ENCODE measurements at regions not wholly inside any gene's neighbourhood (a gene's known extent, or its start where the extent isn't known, plus 50 kb on each side); places are given as distances from the start of the nearest gene placed in this dataset.
"Not testable (repeated sequence)": the region's sequence is repeated elsewhere in the genome, so short reads cannot be mapped to it uniquely, and the experiment has no call there.

DNA sequence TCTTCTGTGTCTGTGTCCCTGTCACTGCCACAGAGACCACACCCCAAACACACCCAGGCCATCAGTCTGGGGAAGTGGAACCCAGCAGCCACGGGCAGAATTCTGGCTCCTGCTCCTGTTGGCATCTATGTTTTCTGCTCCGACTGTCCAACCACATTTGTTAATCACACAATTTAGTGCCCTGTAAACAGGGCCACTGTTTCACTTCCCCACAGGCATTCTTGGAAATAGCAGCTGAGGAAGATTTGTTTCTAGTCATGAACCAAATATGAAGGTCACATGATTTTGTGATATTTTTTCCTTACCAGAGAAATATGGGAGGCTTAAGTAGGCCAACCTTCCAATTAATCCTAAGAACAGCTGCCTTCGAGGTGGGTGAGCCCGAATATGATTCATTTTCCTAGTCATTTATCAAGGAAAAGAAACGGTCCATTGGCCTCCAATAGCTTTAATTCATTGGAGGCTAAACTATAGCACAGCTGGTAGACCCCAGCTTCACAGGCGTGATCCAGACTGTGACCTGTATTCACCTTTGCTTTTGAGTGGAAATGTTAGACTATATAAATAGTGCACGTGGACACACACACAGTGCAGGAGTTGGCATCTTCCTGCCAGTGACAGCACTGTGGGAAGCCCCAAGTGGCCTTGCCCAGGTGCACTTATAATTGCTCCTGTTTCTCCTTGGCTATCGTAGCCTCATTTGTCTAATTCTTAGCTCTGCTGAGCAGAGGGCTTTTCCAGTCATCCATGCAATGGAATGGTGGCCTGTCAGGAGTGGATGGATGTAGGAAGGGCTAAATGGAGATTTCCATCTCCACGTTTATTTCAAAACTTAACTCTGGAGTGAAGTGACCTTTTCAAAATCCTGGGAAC is 267.9 kb downstream of the LPIN1 start:
- Histone ChIP-seq H3K27ac (no peak overlapping the region), H3K4me1 (replicated peaks) (peaks cover 15% of the 10 kb centered on the region), H3K36me3 (no peaks in the 10 kb centered on the region), H3K4me3 (no peak overlapping the region), H3K9me3 (replicated peaks) (no peaks in the 10 kb centered on the region), H3K27me3 (replicated peaks) (no peaks in the 10 kb centered on the region)
- no peak for DNase-seq (ENCODE audit: low read depth in 1 of 2, low spot score in 2 of 2)

- peaks cover 9% of the 10 kb centered on the region for H3K9me3 ChIP-seq (replicated peaks)
- no peak for DNase-seq (ENCODE audit: low read depth in 1 of 2, low spot score in 2 of 2)
- H3K4me1 ChIP-seq (replicated peaks), result peaks cover 11% of the 10 kb centered on the region
- H3K4me3 ChIP-seq, result no peak overlapping the region
- no peak overlapping the region for H3K27ac ChIP-seq
- no peaks in the 10 kb centered on the region for H3K27me3 ChIP-seq (replicated peaks)
- H3K36me3 ChIP-seq, result no peaks in the 10 kb centered on the region
Observed at GRCh38 chr2:12017499-12018157, 271.2 kb downstream of the LPIN1 start.

DNA sequence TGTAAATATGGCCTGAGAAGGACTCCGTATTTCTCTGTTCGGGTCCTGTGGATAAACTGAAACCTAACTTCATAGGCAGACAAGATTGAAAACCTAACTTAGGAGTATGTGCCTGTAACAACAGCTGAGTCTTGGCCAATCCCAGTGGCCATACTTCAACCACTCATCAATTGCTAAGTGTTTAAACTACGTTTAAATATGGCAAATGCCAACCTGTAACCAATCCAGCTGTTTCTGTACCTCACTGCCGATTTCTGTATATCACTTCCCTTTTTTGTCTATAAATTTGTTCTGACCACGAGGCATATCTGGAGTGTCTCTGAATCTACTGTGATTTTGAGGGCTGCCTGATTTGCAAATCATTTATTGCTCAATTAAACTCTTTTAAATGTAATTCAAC is 272.3 kb downstream of the LPIN1 start:
- not testable (repeated sequence) for H3K27ac ChIP-seq; H3K9me3 ChIP-seq (replicated peaks); H3K27me3 ChIP-seq (replicated peaks); H3K4me3 ChIP-seq; DNase-seq (ENCODE audit: low read depth in 1 of 2, low spot score in 2 of 2); H3K36me3 ChIP-seq
- H3K4me1 ChIP-seq (replicated peaks), result peaks cover 12% of the 10 kb centered on the region

GRCh38 chr2:12020833-12021469 is 274.5 kb downstream of the LPIN1 start:
- H3K4me3 ChIP-seq, result no peak overlapping the region
- DNase-seq (ENCODE audit: low read depth in 1 of 2, low spot score in 2 of 2), result no peak
- H3K9me3 ChIP-seq (replicated peaks), result peaks cover 9% of the 10 kb centered on the region
- peaks cover 9% of the 10 kb centered on the region for H3K4me1 ChIP-seq (replicated peaks)
- H3K27ac ChIP-seq, result no peak overlapping the region
- H3K36me3 ChIP-seq, result no peaks in the 10 kb centered on the region
- H3K27me3 ChIP-seq (replicated peaks), result no peaks in the 10 kb centered on the region

- 0 out of 2 replicates have a peak overlapping the region, but pooled peaks have one; percentile 29 for H3K27ac ChIP-seq
Observed at GRCh38 chr2:12024197-12024907, 277.9 kb downstream of the LPIN1 start.

GRCh38 chr2:12027136-12027535 is 280.7 kb downstream of the LPIN1 start:
- H3K36me3 ChIP-seq, result no peaks in the 10 kb centered on the region
- peaks cover 14% of the 10 kb centered on the region for H3K4me1 ChIP-seq (replicated peaks)
- DNase-seq (ENCODE audit: low read depth in 1 of 2, low spot score in 2 of 2), result no peak
- H3K9me3 ChIP-seq (replicated peaks), result no peaks in the 10 kb centered on the region
- no peak overlapping the region for H3K4me3 ChIP-seq
- no peaks in the 10 kb centered on the region for H3K27me3 ChIP-seq (replicated peaks)
- H3K27ac ChIP-seq, result no peak overlapping the region

More at GRCh38 chr2:12024197-12024907, 277.9 kb downstream of the LPIN1 start:
- H3K9me3 ChIP-seq (replicated peaks); H3K4me3 ChIP-seq; H3K27me3 ChIP-seq (replicated peaks); H3K36me3 ChIP-seq; H3K4me1 ChIP-seq (replicated peaks): not testable (repeated sequence)
- DNase-seq (ENCODE audit: low read depth in 1 of 2, low spot score in 2 of 2), result peak; percentile 83 to 84

- Histone ChIP-seq H3K4me1 (replicated peaks) (peaks cover 33% of the 10 kb centered on the region), H3K27me3 (replicated peaks) (no peaks in the 10 kb centered on the region), H3K36me3 (no peaks in the 10 kb centered on the region), H3K9me3 (replicated peaks) (no peaks in the 10 kb centered on the region), H3K27ac (no peak overlapping the region), H3K4me3 (no peak overlapping the region)
- no peak for DNase-seq (ENCODE audit: low read depth in 1 of 2, low spot score in 2 of 2)
Observed at GRCh38 chr2:12031866-12032265, 285.4 kb downstream of the LPIN1 start.

DNA sequence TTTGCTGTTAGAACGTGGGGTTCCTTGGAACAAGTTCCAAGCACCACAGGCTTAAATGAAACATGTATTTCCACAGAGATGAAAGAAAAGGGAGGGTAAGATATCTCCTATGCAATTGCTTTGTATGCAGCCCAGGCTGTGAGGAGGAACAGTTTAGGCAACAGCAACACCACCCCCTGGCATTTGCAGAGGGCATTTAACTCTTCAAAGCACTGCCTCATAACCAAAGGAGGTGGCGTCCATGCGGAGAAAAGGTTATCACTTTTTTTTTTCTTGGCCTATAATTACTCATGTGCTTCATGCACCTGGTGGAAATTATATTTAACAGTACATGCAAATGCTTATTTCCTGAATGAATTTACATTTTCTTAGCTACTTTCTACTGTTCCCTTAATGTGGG is 286.0 kb downstream of the LPIN1 start:
- H3K27me3 ChIP-seq (replicated peaks), result no peaks in the 10 kb centered on the region
- peaks cover 33% of the 10 kb centered on the region for H3K4me1 ChIP-seq (replicated peaks)
- H3K36me3 ChIP-seq, result no peaks in the 10 kb centered on the region
- DNase-seq (ENCODE audit: low read depth in 1 of 2, low spot score in 2 of 2), result no peak
- H3K27ac ChIP-seq, result no peak overlapping the region
- no peaks in the 10 kb centered on the region for H3K9me3 ChIP-seq (replicated peaks)
- no peak overlapping the region for H3K4me3 ChIP-seq

DNA sequence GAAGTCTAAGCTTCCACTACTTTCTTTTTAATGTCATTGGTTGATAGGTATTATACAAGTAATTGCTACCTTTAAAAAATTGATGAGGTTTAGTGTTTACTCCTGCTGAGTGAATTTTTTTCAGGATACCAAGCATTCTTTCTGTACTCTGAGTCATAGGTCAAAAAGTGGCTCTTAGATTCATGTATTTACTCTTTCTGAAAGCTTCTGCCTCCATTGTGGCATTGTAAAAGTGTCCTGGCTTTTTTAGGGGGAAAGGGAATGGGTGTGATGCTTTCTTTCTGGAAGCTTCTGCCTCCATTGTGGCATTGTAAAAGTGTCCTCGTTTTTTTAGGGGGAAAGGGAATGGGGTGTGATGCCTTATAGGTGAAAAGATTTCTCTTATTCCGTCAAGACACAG is 286.5 kb downstream of the LPIN1 start:
- Histone ChIP-seq H3K9me3 (replicated peaks) (no peaks in the 10 kb centered on the region), H3K27ac (peak overlapping the region; percentile 31; the same call in 1 of the 2 replicates), H3K4me3 (no peak overlapping the region), H3K36me3 (no peaks in the 10 kb centered on the region), H3K4me1 (replicated peaks) (peaks cover 33% of the 10 kb centered on the region), H3K27me3 (replicated peaks) (no peaks in the 10 kb centered on the region)
- DNase-seq (ENCODE audit: low read depth in 1 of 2, low spot score in 2 of 2), result peak in 1 of 2 experiments; percentile 53

- DNase-seq (ENCODE audit: low read depth in 1 of 2, low spot score in 2 of 2), result no peak
- Histone ChIP-seq H3K27me3 (replicated peaks) (no peaks in the 10 kb centered on the region), H3K36me3 (no peaks in the 10 kb centered on the region), H3K4me1 (replicated peaks) (peaks cover 33% of the 10 kb centered on the region), H3K9me3 (replicated peaks) (no peaks in the 10 kb centered on the region), H3K27ac (peak overlapping the region; percentile 31; the same call in 1 of the 2 replicates), H3K4me3 (no peak overlapping the region)
Observed at GRCh38 chr2:12033494-12033893, 287.1 kb downstream of the LPIN1 start.

- H3K27me3 ChIP-seq (replicated peaks), result no peaks in the 10 kb centered on the region
Observed at GRCh38 chr2:12034382-12034781, 287.9 kb downstream of the LPIN1 start.

DNA sequence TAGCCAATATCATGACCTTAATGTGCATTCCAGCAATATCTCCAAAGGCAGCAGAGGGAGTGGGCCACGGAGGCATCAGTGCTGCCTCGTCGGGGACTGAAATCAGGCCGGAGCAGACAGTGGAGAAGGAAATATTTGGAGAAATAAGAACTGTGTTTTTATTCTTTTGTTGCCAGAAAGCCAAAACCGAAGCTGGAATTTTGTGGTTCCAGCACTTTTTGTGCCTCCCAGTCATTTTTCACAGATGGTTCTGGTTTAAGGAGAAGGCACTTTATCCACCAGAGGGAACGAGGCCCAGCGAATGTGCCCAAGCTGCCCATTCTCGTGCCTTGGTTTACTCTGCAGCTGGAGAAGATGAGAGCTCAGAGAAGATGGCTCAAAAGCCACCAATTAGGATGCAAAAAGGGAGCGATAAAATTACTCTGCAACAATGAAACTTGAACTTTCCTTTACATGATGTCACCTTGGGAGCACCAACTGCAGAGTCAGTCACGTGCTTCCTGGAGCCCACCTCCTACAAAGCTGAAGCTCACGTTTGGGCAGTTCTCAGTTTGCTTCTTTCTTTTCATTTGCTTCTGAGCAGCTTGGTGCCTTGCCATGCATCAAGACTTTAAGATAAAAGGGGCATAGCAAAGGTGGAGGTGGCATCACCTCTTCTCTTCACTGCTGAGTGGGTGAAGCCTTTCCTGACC is 288.7 kb downstream of the LPIN1 start:
- H3K4me3 ChIP-seq, result no peak overlapping the region
- H3K36me3 ChIP-seq, result no peaks in the 10 kb centered on the region
- no peak for DNase-seq (ENCODE audit: low read depth in 1 of 2, low spot score in 2 of 2)
- H3K9me3 ChIP-seq (replicated peaks), result no peaks in the 10 kb centered on the region
- peaks cover 25% of the 10 kb centered on the region for H3K4me1 ChIP-seq (replicated peaks)
- H3K27me3 ChIP-seq (replicated peaks), result no peaks in the 10 kb centered on the region
- no peak overlapping the region for H3K27ac ChIP-seq

More at GRCh38 chr2:12034382-12034781, 287.9 kb downstream of the LPIN1 start:
- DNase-seq (ENCODE audit: low read depth in 1 of 2, low spot score in 2 of 2), result no peak
- H3K36me3 ChIP-seq, result no peaks in the 10 kb centered on the region
- H3K9me3 ChIP-seq (replicated peaks), result no peaks in the 10 kb centered on the region
- H3K4me1 ChIP-seq (replicated peaks), result peaks cover 31% of the 10 kb centered on the region
- H3K4me3 ChIP-seq, result no peak overlapping the region
- H3K27ac ChIP-seq, result no peak overlapping the region
